ENCODE measurements at regions not wholly inside any gene's neighbourhood (a gene's known extent, or its start where the extent isn't known, plus 50 kb on each side); places are given as distances from the start of the nearest gene placed in this dataset.

- TF ChIP-seq CTCF (IDR thresholded peaks at IDR 0.05; ENCODE audit: control insufficient read depth, extremely low read depth, insufficient read depth) = no peak
- no peak for DNase-seq (ENCODE audit: low read depth)
- no peak overlapping the region for H3K4me3 ChIP-seq (ENCODE audit: low read depth, low read length)
These were observed 76.4 kb downstream of the CXXC4 start for GRCh38 chr4:104418286-104418685.

GRCh38 chr4:104417357-104417882 is 77.3 kb downstream of the CXXC4 start:
- no peak for DNase-seq (ENCODE audit: low read depth)
- H3K4me3 ChIP-seq (ENCODE audit: low read depth, low read length) = no peak overlapping the region
- TF ChIP-seq CTCF (IDR thresholded peaks at IDR 0.05; ENCODE audit: control insufficient read depth, extremely low read depth, insufficient read depth) = no peak

GRCh38 chr4:104416725-104417356 is 77.9 kb downstream of the CXXC4 start:
- no peak for DNase-seq (ENCODE audit: low read depth)
- H3K4me3 ChIP-seq (ENCODE audit: low read depth, low read length) = no peak overlapping the region
- no peak for TF ChIP-seq CTCF (IDR thresholded peaks at IDR 0.05; ENCODE audit: control insufficient read depth, extremely low read depth, insufficient read depth)

- no peak for DNase-seq (ENCODE audit: low read depth)
- no peak overlapping the region for H3K4me3 ChIP-seq (ENCODE audit: low read depth, low read length)
- TF ChIP-seq CTCF (IDR thresholded peaks at IDR 0.05; ENCODE audit: control insufficient read depth, extremely low read depth, insufficient read depth) = no peak
These were observed 81.2 kb downstream of the CXXC4 start for GRCh38 chr4:104413487-104413886.

- DNase-seq (ENCODE audit: low read depth) = no peak
- no peak overlapping the region for H3K4me3 ChIP-seq (ENCODE audit: low read depth, low read length)
- no peak for TF ChIP-seq CTCF (IDR thresholded peaks at IDR 0.05; ENCODE audit: control insufficient read depth, extremely low read depth, insufficient read depth)
These were observed 82.3 kb downstream of the CXXC4 start for GRCh38 chr4:104412344-104412743.

- no peak overlapping the region for H3K4me3 ChIP-seq (ENCODE audit: low read depth, low read length)
- no peak for TF ChIP-seq CTCF (IDR thresholded peaks at IDR 0.05; ENCODE audit: control insufficient read depth, extremely low read depth, insufficient read depth)
- DNase-seq (ENCODE audit: low read depth) = no peak
These were observed 83.2 kb downstream of the CXXC4 start for GRCh38 chr4:104411502-104411901.

- TF ChIP-seq CTCF (IDR thresholded peaks at IDR 0.05; ENCODE audit: control insufficient read depth, extremely low read depth, insufficient read depth) = no peak
- H3K4me3 ChIP-seq (ENCODE audit: low read depth, low read length) = no peak overlapping the region
- DNase-seq (ENCODE audit: low read depth) = no peak
These were observed 85.8 kb downstream of the CXXC4 start for GRCh38 chr4:104408878-104409277.
